GM21529 (cell line): ENCODE measurements at regions not wholly inside any gene's neighbourhood (a gene's known extent, or its start where the extent isn't known, plus 50 kb on each side); places are given as distances from the start of the nearest gene placed in this dataset.
"Not testable (repeated sequence)": the region's sequence is repeated elsewhere in the genome, so short reads cannot be mapped to it uniquely, and the experiment has no call there.

Source experiments
- ATAC-seq: cut with Tn5 transposase; IDR thresholded peaks from one replicate; pipeline ENCODE4 v1.9.1; 2021; ENCODE audit not compliant: unreplicated experiment

GRCh38 chr16:31581065-31581464 is 53.4 kb downstream of the AHSP start:
- not testable (repeated sequence) for ATAC-seq

GRCh38 chr16:31601737-31602384 is 74.2 kb downstream of the AHSP start:
- ATAC-seq = not testable (repeated sequence)

- ATAC-seq = no peak
Observed at GRCh38 chr16:31618130-31618529, 90.4 kb downstream of the AHSP start.

GRCh38 chr16:31636433-31636832 is 108.7 kb downstream of the AHSP start:
- no peak for ATAC-seq

- no peak for ATAC-seq
Observed at GRCh38 chr16:31641279-31641678, 113.6 kb downstream of the AHSP start.

GRCh38 chr16:31655674-31656073 is 128.0 kb downstream of the AHSP start:
- ATAC-seq = not testable (repeated sequence)

- no peak for ATAC-seq
Observed at GRCh38 chr16:31664683-31665482, 137.2 kb downstream of the AHSP start.

- ATAC-seq = no peak
Observed at GRCh38 chr16:31674686-31675085, 147.0 kb downstream of the AHSP start.

- ATAC-seq = no peak
Observed at GRCh38 chr16:31676731-31677130, 149.0 kb downstream of the AHSP start.

GRCh38 chr16:31678649-31679325 is 151.1 kb downstream of the AHSP start:
- ATAC-seq = no peak

GRCh38 chr16:31689331-31689730 is 161.6 kb downstream of the AHSP start:
- ATAC-seq = not testable (repeated sequence)

- ATAC-seq = not testable (repeated sequence)
Observed at GRCh38 chr16:31692338-31692737, 164.6 kb downstream of the AHSP start.

GRCh38 chr16:31693733-31694132 is 166.0 kb downstream of the AHSP start:
- no peak for ATAC-seq

- ATAC-seq = no peak
Observed at GRCh38 chr16:31694461-31694860, 166.8 kb downstream of the AHSP start.

GRCh38 chr16:31695667-31696066 is 168.0 kb downstream of the AHSP start:
- ATAC-seq = no peak

- ATAC-seq = no peak
Observed at GRCh38 chr16:31696968-31697743, 169.5 kb downstream of the AHSP start.

GRCh38 chr16:31697744-31698125 is 170.0 kb downstream of the AHSP start:
- ATAC-seq = no peak

- ATAC-seq = no peak
Observed at GRCh38 chr16:31698901-31699300, 171.2 kb downstream of the AHSP start.

GRCh38 chr16:31699601-31700000 is 171.9 kb downstream of the AHSP start:
- no peak for ATAC-seq

GRCh38 chr16:31700200-31700529 is 172.5 kb downstream of the AHSP start:
- ATAC-seq = peak; percentile 94
